HEK293 (cell line): ENCODE measurements at regions not wholly inside any gene's neighbourhood (a gene's known extent, or its start where the extent isn't known, plus 50 kb on each side); places are given as distances from the start of the nearest gene placed in this dataset.

ENCODE experiments used
- CTCF ChIA-PET: fragments of 350-600 bp; formaldehyde crosslinking; extraction: SDS; loops from one replicate; lab custom pipeline; 2021; ENCODE audit warnings: antibody characterized with exemption; lab: Yijun Ruan, JAX
- POLR2A ChIA-PET: fragments of 300-600 bp; formaldehyde crosslinking; extraction: SDS; loops from one replicate; lab custom pipeline; 2020; ENCODE audit warnings: antibody characterized with exemption, inconsistent platforms; lab: Yijun Ruan, JAX
- H3K27ac ChIP-seq: fragments of 200-500 bp; sonication (Bioruptor generic); 2 replicates; pipeline ENCODE4 v1.5.1; 2014; ENCODE audit warnings: low read depth, low read length, control low read depth, inconsistent platforms; ENCODE audit errors: extremely low read depth
- H3K36me3 ChIP-seq, 2 experiments: fragments of 200-500 bp in 1 of 2; sonication (Bioruptor generic) in 1 of 2; 1 replicate in 1 of 2; 2 replicates in 1 of 2; pipeline ENCODE4 v1.5.1; 2014 to 2017; ENCODE audit warnings: inconsistent platforms in 2 of 2, low read length in 2 of 2; ENCODE audit not compliant: control insufficient read depth in 2 of 2, insufficient read depth in 1 of 2
- H3K4me1 ChIP-seq: fragments of 200-500 bp; sonication (Bioruptor generic); 2 replicates; pipeline ENCODE4 v1.5.1; 2014; ENCODE audit warnings: mild to moderate bottlenecking, low read length, inconsistent platforms; ENCODE audit not compliant: control insufficient read depth, insufficient read depth
- H3K4me3 ChIP-seq: 2 replicates; pipeline ENCODE4 v1.5.1; 2011; ENCODE audit warnings: low read depth, mild to moderate bottlenecking, control low read depth, low read length, moderate library complexity
- H3K9me3 ChIP-seq: fragments of 200-500 bp; sonication (Bioruptor generic); 2 replicates; pipeline ENCODE4 v1.5.1; 2014; ENCODE audit warnings: low read depth, low read length, inconsistent platforms; ENCODE audit not compliant: control insufficient read depth, insufficient read depth
- BCL11B ChIP-seq: fragments of 450-650 bp; formaldehyde crosslinking; IDR thresholded peaks from 2 replicates; pipeline ENCODE4 v1.5.1; 2016; ENCODE audit warnings: low read depth, missing biosample characterization, missing genetic modification characterization
- GLI4 ChIP-seq: fragments of 450-650 bp; formaldehyde crosslinking; IDR thresholded peaks from 2 replicates; pipeline ENCODE4 v1.5.1; 2016; ENCODE audit warnings: missing biosample characterization, missing genetic modification characterization
- HIC1 ChIP-seq: fragments of 450-650 bp; formaldehyde crosslinking; IDR thresholded peaks from 2 replicates; pipeline ENCODE4 v1.5.1; 2016; ENCODE audit warnings: missing biosample characterization, missing genetic modification characterization
- PRDM2 ChIP-seq: fragments of 450-650 bp; formaldehyde crosslinking; IDR thresholded peaks from 2 replicates; pipeline ENCODE4 v1.5.1; 2016; ENCODE audit warnings: missing biosample characterization, missing genetic modification characterization, borderline replicate concordance
- WT1 ChIP-seq: fragments of 450-650 bp; formaldehyde crosslinking; IDR thresholded peaks from 2 replicates; pipeline ENCODE4 v1.5.1; 2016; ENCODE audit warnings: missing biosample characterization, missing genetic modification characterization
- ZIC2 ChIP-seq: fragments of 450-650 bp; formaldehyde crosslinking; IDR thresholded peaks from 2 replicates; pipeline ENCODE4 v1.5.1; 2016; ENCODE audit warnings: missing biosample characterization, missing genetic modification characterization
- ZNF112 ChIP-seq: fragments of 450-650 bp; formaldehyde crosslinking; IDR thresholded peaks from 2 replicates; pipeline ENCODE4 v1.5.0; 2017; ENCODE audit warnings: missing biosample characterization, missing genetic modification characterization
- ZNF169 ChIP-seq: fragments of 450-650 bp; formaldehyde crosslinking; IDR thresholded peaks from 2 replicates; pipeline ENCODE4 v1.5.1; 2016; ENCODE audit warnings: missing biosample characterization, missing genetic modification characterization
- ZNF19 ChIP-seq: fragments of 450-650 bp; formaldehyde crosslinking; IDR thresholded peaks from 2 replicates; pipeline ENCODE4; 2016; ENCODE audit warnings: missing biosample characterization, missing genetic modification characterization, low read depth
- ZNF341 ChIP-seq: fragments of 450-650 bp; formaldehyde crosslinking; IDR thresholded peaks from 2 replicates; pipeline ENCODE4; 2016; ENCODE audit warnings: low read depth, missing biosample characterization, missing genetic modification characterization
- ZNF521 ChIP-seq: fragments of 450-650 bp; formaldehyde crosslinking; IDR thresholded peaks from 2 replicates; pipeline ENCODE4 v1.5.1; 2017; ENCODE audit warnings: missing biosample characterization, mild to moderate bottlenecking, missing genetic modification characterization
- ZNF629 ChIP-seq: fragments of 450-650 bp; formaldehyde crosslinking; IDR thresholded peaks from 2 replicates; pipeline ENCODE4 v1.5.1; 2017; ENCODE audit warnings: missing biosample characterization, missing genetic modification characterization
- ZNF654 ChIP-seq: fragments of 450-650 bp; formaldehyde crosslinking; IDR thresholded peaks from 2 replicates; pipeline ENCODE4 v1.5.1; 2016; ENCODE audit warnings: low read depth, missing biosample characterization, missing genetic modification characterization
- ZNF692 ChIP-seq: fragments of 450-650 bp; formaldehyde crosslinking; IDR thresholded peaks from 2 replicates; pipeline ENCODE4 v1.5.1; 2016; ENCODE audit warnings: missing biosample characterization, missing genetic modification characterization
- ZNF747 ChIP-seq: fragments of 450-650 bp; formaldehyde crosslinking; IDR thresholded peaks from 2 replicates; pipeline ENCODE4 v1.5.1; 2016; ENCODE audit warnings: missing biosample characterization, missing genetic modification characterization
- ZSCAN5A ChIP-seq: fragments of 450-650 bp; formaldehyde crosslinking; IDR thresholded peaks from 2 replicates; pipeline ENCODE4 v1.5.1; 2016; ENCODE audit warnings: missing biosample characterization, missing genetic modification characterization

GRCh38 chr4:10178763-10179162, 62.2 kb upstream of the WDR1 start:
- Histone ChIP-seq H3K4me3 (no peak overlapping the region), H3K36me3 (no peaks in the 10 kb centered on the region), H3K27ac (no peak overlapping the region), H3K4me1 (no peaks in the 10 kb centered on the region), H3K9me3 (no peaks in the 10 kb centered on the region)
- TF ChIP-seq GLI4, result no peak
- TF ChIP-seq ZNF521 (tag by site-specific recombination), result no peak
- no peak for TF ChIP-seq WT1
- no peak for TF ChIP-seq ZNF112 (tag by site-specific recombination)
- ChIA-PET CTCF (no interaction called here), POLR2A (no interaction called here)

- TF ChIP-seq ZNF654 (tag by site-specific recombination) (no peak), PRDM2 (tag by site-specific recombination) (no peak)
- TF ChIP-seq, all 188 proteins: peak for 0
- CTCF ChIA-PET, result no interaction called here
- Histone ChIP-seq H3K36me3 (no peaks in the 10 kb centered on the region), H3K4me3 (no peak overlapping the region), H3K9me3 (no peaks in the 10 kb centered on the region), H3K4me1 (no peaks in the 10 kb centered on the region), H3K27ac (no peak overlapping the region)
- POLR2A ChIA-PET, result no interaction called here
Measured at GRCh38 chr4:10175626-10176025, 59.0 kb upstream of the WDR1 start.

- ChIA-PET CTCF (interaction anchor here (1.5 to 2.1 kb wide), 2 partner anchors 9 to 16 kb away, joined by 3 to 10 read pairs; no protein-coding TSS in a partner anchor), POLR2A (no interaction called here)
- Histone ChIP-seq H3K27ac (no peak overlapping the region), H3K36me3 (no peaks in the 10 kb centered on the region), H3K9me3 (no peaks in the 10 kb centered on the region), H3K4me3 (no peak overlapping the region), H3K4me1 (no peaks in the 10 kb centered on the region)
- TF ChIP-seq ZNF692 (tag by site-specific recombination), result no peak
- no peak for TF ChIP-seq ZNF341
- TF ChIP-seq ZNF19 (tag by site-specific recombination), result no peak
- no peak for TF ChIP-seq ZIC2 (tag by site-specific recombination)
- TF ChIP-seq ZNF169, result no peak
- no peak for TF ChIP-seq ZNF747
- TF ChIP-seq HIC1 (tag by site-specific recombination), result no peak
- TF ChIP-seq ZNF629, result no peak
- no peak for TF ChIP-seq ZSCAN5A
- TF ChIP-seq BCL11B, result no peak
Measured at GRCh38 chr4:10173754-10174749, 57.5 kb upstream of the WDR1 start.
